ENCODE measurements at regions not wholly inside any gene's neighbourhood (a gene's known extent, or its start where the extent isn't known, plus 50 kb on each side); places are given as distances from the start of the nearest gene placed in this dataset.

DNA sequence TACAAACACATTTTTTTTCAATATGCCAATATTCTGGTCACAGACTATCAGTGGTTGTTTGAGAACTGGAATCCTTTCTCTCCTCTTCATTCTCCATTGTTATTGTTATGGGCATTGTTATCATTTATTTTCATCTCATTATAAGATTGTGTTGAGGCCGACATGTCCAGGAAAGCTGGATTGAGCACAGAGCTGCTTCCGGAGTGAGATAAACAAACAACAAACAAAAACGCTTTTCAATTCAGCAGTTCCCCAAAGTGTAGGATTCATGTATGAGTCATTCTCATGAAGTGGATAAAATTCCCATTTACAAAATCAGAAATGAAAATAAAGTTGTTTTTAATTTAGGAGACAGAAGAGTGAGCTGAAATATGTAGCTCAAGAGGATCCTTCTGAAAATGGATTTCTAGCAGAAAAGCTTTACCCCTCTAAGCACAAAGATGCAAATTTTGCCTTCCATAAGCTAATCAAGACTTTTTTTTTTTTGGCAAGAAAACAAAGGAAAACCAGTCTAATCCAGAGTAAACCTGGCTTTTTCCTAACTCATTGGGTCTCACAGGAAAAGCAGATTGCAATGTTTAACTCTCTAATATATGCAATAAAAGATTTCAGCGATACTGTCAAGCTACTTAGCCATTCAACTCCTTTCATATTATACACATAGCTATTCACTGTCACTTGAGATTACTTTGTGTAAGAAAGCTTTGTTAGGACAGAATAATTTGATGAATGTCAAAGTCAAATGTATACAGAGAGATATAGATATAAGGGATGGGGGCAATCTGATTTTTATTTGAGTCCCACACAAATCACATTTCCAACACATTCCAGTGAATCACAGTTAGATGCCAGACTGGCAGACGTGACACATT is 1441.7 kb upstream of the CELF4 start:
- no peak overlapping the region for H3K4me3 ChIP-seq (ENCODE audit: low read depth, low read length)
- DNase-seq (ENCODE audit: low read depth) (no peak), FAIRE-seq (no peak)
- no peaks in the 10 kb centered on the region for H3K27me3 ChIP-seq (ENCODE audit: control insufficient read depth, insufficient read depth, low read length)
- H3K36me3 ChIP-seq (ENCODE audit: control insufficient read depth, insufficient read depth, low read length), result no peaks in the 10 kb centered on the region
- TF ChIP-seq, protein P1, sequence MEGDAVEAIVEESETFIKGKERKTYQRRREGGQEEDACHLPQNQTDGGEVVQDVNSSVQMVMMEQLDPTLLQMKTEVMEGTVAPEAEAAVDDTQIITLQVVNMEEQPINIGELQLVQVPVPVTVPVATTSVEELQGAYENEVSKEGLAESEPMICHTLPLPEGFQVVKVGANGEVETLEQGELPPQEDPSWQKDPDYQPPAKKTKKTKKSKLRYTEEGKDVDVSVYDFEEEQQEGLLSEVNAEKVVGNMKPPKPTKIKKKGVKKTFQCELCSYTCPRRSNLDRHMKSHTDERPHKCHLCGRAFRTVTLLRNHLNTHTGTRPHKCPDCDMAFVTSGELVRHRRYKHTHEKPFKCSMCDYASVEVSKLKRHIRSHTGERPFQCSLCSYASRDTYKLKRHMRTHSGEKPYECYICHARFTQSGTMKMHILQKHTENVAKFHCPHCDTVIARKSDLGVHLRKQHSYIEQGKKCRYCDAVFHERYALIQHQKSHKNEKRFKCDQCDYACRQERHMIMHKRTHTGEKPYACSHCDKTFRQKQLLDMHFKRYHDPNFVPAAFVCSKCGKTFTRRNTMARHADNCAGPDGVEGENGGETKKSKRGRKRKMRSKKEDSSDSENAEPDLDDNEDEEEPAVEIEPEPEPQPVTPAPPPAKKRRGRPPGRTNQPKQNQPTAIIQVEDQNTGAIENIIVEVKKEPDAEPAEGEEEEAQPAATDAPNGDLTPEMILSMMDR (IDR thresholded peaks at IDR 0.05; ENCODE audit: insufficient read depth, low read length, severe bottlenecking), result no peak

DNA sequence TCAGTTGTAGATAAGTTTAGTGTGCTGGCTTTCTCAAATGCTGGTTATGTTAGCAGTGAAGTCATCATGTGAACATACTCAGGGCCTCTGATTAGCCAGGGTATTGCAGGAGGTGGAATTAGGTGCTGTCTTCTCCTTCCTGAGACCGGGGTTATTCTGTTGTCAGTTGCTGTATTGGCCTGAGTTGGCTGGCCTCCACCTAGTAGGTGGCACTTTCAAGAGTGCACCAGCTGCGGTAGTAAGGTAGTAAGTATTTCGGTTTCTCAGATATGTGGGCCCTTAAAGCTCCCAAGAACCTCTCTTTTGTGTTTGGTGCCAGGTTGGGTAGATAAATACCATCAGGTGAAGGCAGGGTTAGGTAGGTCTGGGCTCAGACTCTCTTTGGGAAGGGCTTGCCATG is 1430.5 kb upstream of the CELF4 start:
- DNase-seq (ENCODE audit: low read depth) (no peak), FAIRE-seq (no peak)
- no peaks in the 10 kb centered on the region for H3K36me3 ChIP-seq (ENCODE audit: control insufficient read depth, insufficient read depth, low read length)
- TF ChIP-seq, protein P1 (IDR thresholded peaks at IDR 0.05; ENCODE audit: insufficient read depth, low read length, severe bottlenecking), result no peak
- H3K27me3 ChIP-seq (ENCODE audit: control insufficient read depth, insufficient read depth, low read length), result no peaks in the 10 kb centered on the region
- no peak overlapping the region for H3K4me3 ChIP-seq (ENCODE audit: low read depth, low read length)

DNA sequence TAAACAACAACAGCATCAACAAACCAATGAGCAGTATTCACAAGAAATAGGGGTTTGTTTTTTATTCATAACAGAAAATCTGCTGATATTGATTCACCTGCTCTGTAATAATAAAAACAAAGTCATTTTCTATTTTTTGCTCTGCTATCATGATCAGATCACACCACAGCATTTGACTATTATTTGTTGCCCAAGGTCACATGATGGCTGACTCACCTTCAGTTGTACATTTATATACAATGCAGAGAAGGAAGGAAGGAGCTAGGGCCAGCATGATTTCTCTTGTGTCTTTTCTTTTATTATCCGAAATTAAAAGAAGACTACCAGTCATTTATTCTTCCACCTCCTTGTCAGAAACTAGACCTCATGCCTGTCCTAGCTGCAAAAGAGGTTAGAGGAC is 1427.7 kb upstream of the CELF4 start:
- no peak overlapping the region for H3K4me3 ChIP-seq (ENCODE audit: low read depth, low read length)
- H3K27me3 ChIP-seq (ENCODE audit: control insufficient read depth, insufficient read depth, low read length), result no peaks in the 10 kb centered on the region
- DNase-seq (ENCODE audit: low read depth) (peak; percentile 5), FAIRE-seq (no peak)
- H3K36me3 ChIP-seq (ENCODE audit: control insufficient read depth, insufficient read depth, low read length), result no peaks in the 10 kb centered on the region
- TF ChIP-seq, protein P1 (IDR thresholded peaks at IDR 0.05; ENCODE audit: insufficient read depth, low read length, severe bottlenecking), result no peak

DNA sequence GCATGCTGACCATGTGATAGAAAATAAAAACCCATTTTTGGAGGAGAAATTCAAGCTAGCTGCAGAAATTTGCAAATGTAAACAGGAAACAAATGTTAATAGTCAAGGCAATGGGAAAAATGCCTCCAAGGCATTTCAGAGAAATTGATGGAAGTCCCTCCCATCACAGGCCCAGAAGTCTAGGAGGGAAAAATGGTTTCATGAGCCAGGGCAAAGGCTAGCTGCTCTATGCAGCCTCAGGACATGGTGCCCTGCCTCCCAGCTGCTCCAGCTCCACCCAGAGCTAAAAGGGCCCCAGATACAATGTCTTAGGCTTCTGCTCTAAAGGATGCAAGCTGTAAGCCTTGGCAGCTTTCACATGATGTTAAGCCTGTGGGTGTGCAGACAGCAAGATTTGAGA is 1419.4 kb upstream of the CELF4 start:
- TF ChIP-seq, protein P1 (IDR thresholded peaks at IDR 0.05; ENCODE audit: insufficient read depth, low read length, severe bottlenecking), result no peak
- no peaks in the 10 kb centered on the region for H3K27me3 ChIP-seq (ENCODE audit: control insufficient read depth, insufficient read depth, low read length)
- no peak overlapping the region for H3K4me3 ChIP-seq (ENCODE audit: low read depth, low read length)
- H3K36me3 ChIP-seq (ENCODE audit: control insufficient read depth, insufficient read depth, low read length), result no peaks in the 10 kb centered on the region
- no peak for DNase-seq (ENCODE audit: low read depth)
- no peak for FAIRE-seq

DNA sequence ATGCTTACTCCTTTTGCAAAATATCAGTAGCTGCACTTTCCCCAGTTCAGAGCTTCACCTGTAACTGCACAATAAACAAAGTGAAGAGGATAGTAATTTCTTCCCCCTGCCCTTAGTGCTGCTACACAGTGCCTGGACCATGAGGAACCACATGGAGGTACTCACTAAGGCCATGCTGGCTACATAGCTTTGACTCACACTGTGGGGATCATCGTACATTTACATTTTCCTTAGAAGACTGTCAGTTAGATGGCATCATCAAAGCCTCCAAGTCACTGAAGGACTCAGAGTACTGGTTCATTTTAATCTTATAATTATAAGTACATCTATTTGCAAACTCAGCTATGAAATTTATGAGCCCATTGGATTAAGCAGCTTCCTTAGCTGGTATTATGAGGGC is 1416.5 kb upstream of the CELF4 start:
- FAIRE-seq (no peak), DNase-seq (ENCODE audit: low read depth) (no peak)
- TF ChIP-seq, protein P1 (IDR thresholded peaks at IDR 0.05; ENCODE audit: insufficient read depth, low read length, severe bottlenecking), result no peak
- Histone ChIP-seq H3K36me3 (ENCODE audit: control insufficient read depth, insufficient read depth, low read length) (no peaks in the 10 kb centered on the region), H3K27me3 (ENCODE audit: control insufficient read depth, insufficient read depth, low read length) (no peaks in the 10 kb centered on the region), H3K4me3 (ENCODE audit: low read depth, low read length) (no peak overlapping the region)

DNA sequence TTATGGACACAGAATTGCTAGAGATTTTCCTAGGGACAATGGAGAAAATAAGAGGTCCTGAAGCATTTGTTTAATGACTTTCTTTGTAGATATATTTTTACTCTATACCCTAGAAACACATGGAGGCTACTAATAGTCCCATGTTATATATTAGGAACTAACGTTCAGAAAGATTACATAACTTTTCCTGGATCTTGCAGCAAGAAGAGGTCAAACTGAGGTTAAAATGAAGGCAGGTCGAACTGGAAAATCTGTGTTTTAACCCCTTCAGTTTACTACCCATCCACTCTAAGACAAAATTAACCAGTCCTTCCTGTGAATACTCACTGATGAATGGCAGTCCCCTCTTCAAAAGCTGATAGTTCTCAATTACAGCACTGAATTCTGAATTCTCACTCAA is 1415.8 kb upstream of the CELF4 start:
- peak; percentile 7 for DNase-seq (ENCODE audit: low read depth)
- TF ChIP-seq, protein P1 (IDR thresholded peaks at IDR 0.05; ENCODE audit: insufficient read depth, low read length, severe bottlenecking), result no peak
- Histone ChIP-seq H3K4me3 (ENCODE audit: low read depth, low read length) (no peak overlapping the region), H3K27me3 (ENCODE audit: control insufficient read depth, insufficient read depth, low read length) (no peaks in the 10 kb centered on the region), H3K36me3 (ENCODE audit: control insufficient read depth, insufficient read depth, low read length) (no peaks in the 10 kb centered on the region)
- FAIRE-seq, result no peak

All from bronchial epithelial cell (primary cell).